GM21447 (cell line): ENCODE measurements at regions not wholly inside any gene's neighbourhood (a gene's known extent, or its start where the extent isn't known, plus 50 kb on each side); places are given as distances from the start of the nearest gene placed in this dataset.

ENCODE experiments used
- ATAC-seq: cut with Tn5 transposase; IDR thresholded peaks from one replicate; pipeline ENCODE4 v1.9.1; 2021; ENCODE audit not compliant: unreplicated experiment

- ATAC-seq: no peak
Observed at GRCh38 chr6:11332463-11332862, 100.0 kb upstream of the NEDD9 start.

GRCh38 chr6:11331111-11331510 is 98.6 kb upstream of the NEDD9 start:
- no peak for ATAC-seq

- no peak for ATAC-seq
Observed at GRCh38 chr6:11330413-11330760, 97.9 kb upstream of the NEDD9 start.

- no peak for ATAC-seq
Observed at GRCh38 chr6:11329726-11330412, 97.4 kb upstream of the NEDD9 start.

- ATAC-seq: no peak
Observed at GRCh38 chr6:11328613-11329247, 96.3 kb upstream of the NEDD9 start.

GRCh38 chr6:11327961-11328360 is 95.5 kb upstream of the NEDD9 start:
- ATAC-seq: no peak

- ATAC-seq: no peak
Observed at GRCh38 chr6:11326116-11326515, 93.6 kb upstream of the NEDD9 start.

- peak; percentile 87 for ATAC-seq
Observed at GRCh38 chr6:11324453-11325015, 92.1 kb upstream of the NEDD9 start.

- no peak for ATAC-seq
Observed at GRCh38 chr6:11323666-11324452, 91.4 kb upstream of the NEDD9 start.

- no peak for ATAC-seq
Observed at GRCh38 chr6:11322252-11322885, 89.9 kb upstream of the NEDD9 start.

- no peak for ATAC-seq
Observed at GRCh38 chr6:11320914-11321597, 88.6 kb upstream of the NEDD9 start.

- no peak for ATAC-seq
Observed at GRCh38 chr6:11318835-11319813, 86.7 kb upstream of the NEDD9 start.

GRCh38 chr6:11317885-11318771 is 85.7 kb upstream of the NEDD9 start:
- peak; percentile 64 for ATAC-seq

GRCh38 chr6:11315743-11316437 is 83.4 kb upstream of the NEDD9 start:
- ATAC-seq: no peak

GRCh38 chr6:11313207-11313606 is 80.7 kb upstream of the NEDD9 start:
- no peak for ATAC-seq

- ATAC-seq: no peak
Observed at GRCh38 chr6:11311970-11312369, 79.5 kb upstream of the NEDD9 start.

GRCh38 chr6:11309947-11310665 is 77.6 kb upstream of the NEDD9 start:
- ATAC-seq: no peak
